OCI-LY1 (cell line): ENCODE measurements at regions not wholly inside any gene's neighbourhood (a gene's known extent, or its start where the extent isn't known, plus 50 kb on each side); places are given as distances from the start of the nearest gene placed in this dataset.

Experiments
- H2AFZ ChIP-seq: fragments of 200-600 bp; sonication (generic), shearing (Covaris generic); 2 replicates; pipeline ENCODE4 v1.6.0; 2014; ENCODE audit warnings: antibody characterized with exemption, mild to moderate bottlenecking, low read length
- H3F3A ChIP-seq: fragments of 200-600 bp; sonication (generic), shearing (Covaris generic); 2 replicates; pipeline ENCODE4 v1.6.0; 2014; ENCODE audit warnings: mild to moderate bottlenecking, antibody characterized with exemption, low read length, moderate library complexity; ENCODE audit not compliant: insufficient read depth
- H3K27ac ChIP-seq: fragments of 200-600 bp; sonication (generic); 2 replicates; pipeline ENCODE4 v1.5.1; 2014; ENCODE audit warnings: low read length, mixed run types, mild to moderate bottlenecking, low read depth; ENCODE audit not compliant: poor library complexity, severe bottlenecking
- H3K27me3 ChIP-seq: fragments of 200-600 bp; sonication (generic); 2 replicates; pipeline ENCODE4 v1.6.0; 2014; ENCODE audit warnings: antibody characterized with exemption, mild to moderate bottlenecking, low read length, moderate library complexity; ENCODE audit not compliant: insufficient read depth
- H3K36me3 ChIP-seq: fragments of 200-600 bp; sonication (generic); 2 replicates; pipeline ENCODE4 v1.6.1; 2014; ENCODE audit warnings: mild to moderate bottlenecking, antibody characterized with exemption, low read length, moderate library complexity, mixed read lengths; ENCODE audit not compliant: insufficient read depth
- H3K4me1 ChIP-seq: fragments of 200-600 bp; sonication (generic); 2 replicates; pipeline ENCODE4 v1.5.1; 2014; ENCODE audit warnings: mild to moderate bottlenecking, low read length, moderate library complexity; ENCODE audit not compliant: insufficient read depth, severe bottlenecking
- H3K4me2 ChIP-seq: fragments of 200-600 bp; sonication (generic), shearing (Covaris generic); 2 replicates; pipeline ENCODE4 v1.6.1; 2014; ENCODE audit warnings: low read length
- H3K4me3 ChIP-seq: fragments of 200-600 bp; sonication (generic); 2 replicates; pipeline ENCODE4 v1.5.1; 2014; ENCODE audit warnings: low read length, low read depth, mild to moderate bottlenecking, mixed read lengths; ENCODE audit not compliant: poor library complexity, severe bottlenecking
- H3K79me2 ChIP-seq: fragments of 200-600 bp; shearing (Covaris generic); 2 replicates; pipeline ENCODE4 v1.6.1; 2016; ENCODE audit warnings: mixed run types, low read length, mixed read lengths; ENCODE audit not compliant: insufficient read depth
- H3K9ac ChIP-seq: fragments of 200-600 bp; sonication (generic), shearing (Covaris generic); 2 replicates; pipeline ENCODE4 v1.6.1; 2014; ENCODE audit warnings: mild to moderate bottlenecking, low read length, mixed read lengths
- H3K9me2 ChIP-seq: fragments of 200-600 bp; sonication (generic), shearing (Covaris generic); 2 replicates; pipeline ENCODE4 v1.6.1; 2014; ENCODE audit warnings: low read depth, mild to moderate bottlenecking, low read length, mixed read lengths
- H3K9me3 ChIP-seq: fragments of 200-600 bp; shearing (Covaris generic); 2 replicates; pipeline ENCODE4 v1.6.1; 2014; ENCODE audit warnings: low read length, mixed read lengths
- H4K20me1 ChIP-seq: fragments of 200-600 bp; sonication (generic), shearing (Covaris generic); 2 replicates; pipeline ENCODE4 v1.6.0; 2016; ENCODE audit warnings: mild to moderate bottlenecking, low read length; ENCODE audit not compliant: insufficient read depth
- CTCF ChIP-seq: fragments of 200-600 bp; sonication (generic), shearing (Covaris generic); IDR thresholded peaks from 2 replicates; pipeline ENCODE4 v1.5.1; 2017; ENCODE audit warnings: mild to moderate bottlenecking, antibody characterized with exemption, low read length, moderate library complexity, mixed read lengths
- EZH2 ChIP-seq: fragments of 200-600 bp; sonication (generic), shearing (Covaris generic); IDR thresholded peaks from 2 replicates; pipeline ENCODE4 v1.8.0; 2017; ENCODE audit warnings: borderline replicate concordance, mixed run types, mild to moderate bottlenecking, antibody characterized with exemption, low read length, moderate library complexity, mixed read lengths

DNA sequence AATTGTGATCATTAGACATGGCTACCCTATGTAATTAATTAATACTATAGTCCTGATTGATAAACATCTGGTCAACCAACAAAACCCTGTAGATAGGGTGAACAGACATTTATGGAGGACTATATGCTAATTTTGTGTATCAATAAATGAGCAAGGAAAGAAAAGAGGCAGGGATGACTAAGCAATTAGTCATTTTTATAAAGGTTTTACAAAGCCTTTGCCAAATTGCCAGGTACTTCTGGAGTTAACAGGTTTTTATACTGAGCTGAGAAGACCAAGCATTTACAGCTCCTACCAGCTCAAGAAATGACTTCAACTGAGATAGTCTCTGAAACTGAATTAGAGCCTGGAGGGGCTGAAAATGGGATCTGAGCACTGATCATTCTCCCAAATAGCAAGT is 186.8 kb upstream of the PRR20A start:
- Histone ChIP-seq H3K36me3 (no peaks in the 10 kb centered on the region), H3K9ac (no peak overlapping the region), H2AFZ (no peak overlapping the region), H3F3A (no peaks in the 10 kb centered on the region), H3K9me2 (no peaks in the 10 kb centered on the region), H3K4me2 (no peak overlapping the region), H3K79me2 (no peaks in the 10 kb centered on the region), H3K4me1 (no peaks in the 10 kb centered on the region), H3K4me3 (no peak overlapping the region), H3K27ac (no peak overlapping the region), H3K27me3 (no peaks in the 10 kb centered on the region), H4K20me1 (no peaks in the 10 kb centered on the region), H3K9me3 (no peaks in the 10 kb centered on the region)
- TF ChIP-seq EZH2 (no peak), CTCF (no peak)

DNA sequence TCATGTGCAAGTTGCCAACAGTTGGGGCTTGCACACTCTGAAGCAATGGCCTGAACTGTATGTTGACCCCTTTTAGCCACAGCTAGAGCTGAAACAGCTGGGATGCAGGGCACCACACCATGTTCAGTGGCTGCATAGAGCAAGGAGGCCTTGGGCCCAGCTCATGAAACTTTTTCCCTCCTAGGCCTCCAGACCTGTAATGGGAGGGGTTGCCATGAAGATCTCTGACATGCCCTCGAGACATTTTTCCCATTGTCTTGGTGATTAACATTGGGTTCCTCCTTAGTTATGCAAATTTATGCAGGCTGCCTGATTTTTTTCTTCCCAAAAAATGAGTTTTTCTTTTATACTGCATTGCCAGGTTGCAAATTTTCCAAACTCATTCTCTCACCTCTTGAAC is 165.1 kb upstream of the PRR20A start:
- Histone ChIP-seq H3K27me3 (no peaks in the 10 kb centered on the region), H4K20me1 (no peaks in the 10 kb centered on the region), H3K9me3 (no peaks in the 10 kb centered on the region), H3K4me1 (no peaks in the 10 kb centered on the region), H3K9me2 (no peaks in the 10 kb centered on the region), H2AFZ (no peak overlapping the region), H3K27ac (no peak overlapping the region), H3K4me2 (no peak overlapping the region), H3K9ac (no peak overlapping the region), H3K79me2 (no peaks in the 10 kb centered on the region), H3K36me3 (no peaks in the 10 kb centered on the region), H3K4me3 (no peak overlapping the region), H3F3A (no peaks in the 10 kb centered on the region)
- no peak for TF ChIP-seq EZH2
- TF ChIP-seq CTCF: no peak

DNA sequence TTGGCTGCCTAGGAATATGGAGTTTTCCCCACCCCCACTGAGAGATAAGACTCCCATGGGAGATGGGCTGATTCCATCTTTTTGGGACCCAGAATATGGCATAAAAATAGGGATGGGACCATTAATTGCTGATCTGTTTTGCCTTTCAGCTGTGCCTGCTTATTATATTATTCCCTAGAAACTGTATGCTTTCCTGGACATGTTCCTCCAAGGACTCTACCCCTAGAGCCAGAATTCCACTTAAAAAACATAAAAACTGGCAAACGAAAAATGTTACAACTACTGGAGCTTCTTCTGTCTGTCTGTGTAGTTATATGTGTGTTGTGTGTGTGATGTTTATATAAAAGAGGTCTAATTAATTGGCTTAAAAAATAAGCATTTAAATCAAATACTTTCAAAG is 159.9 kb upstream of the PRR20A start:
- Histone ChIP-seq H3K36me3 (no peaks in the 10 kb centered on the region), H3K4me1 (no peaks in the 10 kb centered on the region), H3K9ac (no peak overlapping the region), H3K79me2 (no peaks in the 10 kb centered on the region), H2AFZ (no peak overlapping the region), H3K4me2 (no peak overlapping the region), H3K27ac (no peak overlapping the region), H3K9me2 (no peaks in the 10 kb centered on the region), H4K20me1 (no peaks in the 10 kb centered on the region), H3K27me3 (no peaks in the 10 kb centered on the region), H3F3A (no peaks in the 10 kb centered on the region), H3K4me3 (no peak overlapping the region), H3K9me3 (no peaks in the 10 kb centered on the region)
- TF ChIP-seq EZH2: no peak
- no peak for TF ChIP-seq CTCF
